Peyer's patch (tissue), 4 donors: ENCODE measurements at regions not wholly inside any gene's neighbourhood (a gene's known extent, or its start where the extent isn't known, plus 50 kb on each side); places are given as distances from the start of the nearest gene placed in this dataset.

ENCODE experiments used
- POLR2A ChIP-seq, 2 donors: fragments of 450-650 bp; IDR thresholded peaks; one replicate each; pipeline ENCODE4 v1.5.1; 2017; ENCODE audit warnings: antibody characterized with exemption in 2 of 2, mild to moderate bottlenecking in 2 of 2, moderate library complexity in 2 of 2
- TF ChIP-seq, protein P1 (sequence below), 6 experiments: fragments of 450-650 bp in 4 of 6; fragments of 200-600 bp in 2 of 6; sonication (generic) in 1 of 6; IDR thresholded peaks; one replicate each; pipeline ENCODE4 v1.5.1; 2017 to 2019; ENCODE audit warnings: antibody characterized with exemption in 6 of 6, mild to moderate bottlenecking in 3 of 6, moderate library complexity in 1 of 6

DNA sequence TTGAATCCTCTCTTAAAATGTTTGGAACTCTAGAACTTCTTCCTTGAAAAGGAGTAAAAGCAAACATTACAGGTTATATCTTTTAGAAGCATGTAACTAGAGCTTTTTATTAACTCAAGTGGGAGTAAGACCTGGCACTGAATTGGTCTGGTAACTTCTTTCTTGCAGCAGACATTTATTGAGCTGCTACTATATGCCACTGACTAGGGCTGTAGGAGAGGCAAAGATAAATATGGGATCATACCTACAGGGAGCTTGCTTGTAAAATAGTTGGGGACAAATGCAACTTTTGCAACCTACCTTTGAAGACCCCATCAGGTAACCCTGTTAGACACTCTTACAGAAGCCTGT, 231.9 kb upstream of the TUT7 start:
- TF ChIP-seq, protein P1, sequence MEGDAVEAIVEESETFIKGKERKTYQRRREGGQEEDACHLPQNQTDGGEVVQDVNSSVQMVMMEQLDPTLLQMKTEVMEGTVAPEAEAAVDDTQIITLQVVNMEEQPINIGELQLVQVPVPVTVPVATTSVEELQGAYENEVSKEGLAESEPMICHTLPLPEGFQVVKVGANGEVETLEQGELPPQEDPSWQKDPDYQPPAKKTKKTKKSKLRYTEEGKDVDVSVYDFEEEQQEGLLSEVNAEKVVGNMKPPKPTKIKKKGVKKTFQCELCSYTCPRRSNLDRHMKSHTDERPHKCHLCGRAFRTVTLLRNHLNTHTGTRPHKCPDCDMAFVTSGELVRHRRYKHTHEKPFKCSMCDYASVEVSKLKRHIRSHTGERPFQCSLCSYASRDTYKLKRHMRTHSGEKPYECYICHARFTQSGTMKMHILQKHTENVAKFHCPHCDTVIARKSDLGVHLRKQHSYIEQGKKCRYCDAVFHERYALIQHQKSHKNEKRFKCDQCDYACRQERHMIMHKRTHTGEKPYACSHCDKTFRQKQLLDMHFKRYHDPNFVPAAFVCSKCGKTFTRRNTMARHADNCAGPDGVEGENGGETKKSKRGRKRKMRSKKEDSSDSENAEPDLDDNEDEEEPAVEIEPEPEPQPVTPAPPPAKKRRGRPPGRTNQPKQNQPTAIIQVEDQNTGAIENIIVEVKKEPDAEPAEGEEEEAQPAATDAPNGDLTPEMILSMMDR (IDR thresholded peaks at IDR 0.05), result no peak
- TF ChIP-seq POLR2A (IDR thresholded peaks at IDR 0.05), result no peak
